NCI-H2171 (cell line): ENCODE measurements at regions not wholly inside any gene's neighbourhood (a gene's known extent, or its start where the extent isn't known, plus 50 kb on each side); places are given as distances from the start of the nearest gene placed in this dataset.

Experiments used
- DNase-seq: peaks from one replicate; lab custom pipeline; 2025; lab: John Stamatoyannopoulos, UW

- no peak for DNase-seq
Observed at GRCh38 chr1:243916160-243916559, 66.1 kb upstream of the AKT3 start.

- DNase-seq, result no peak
Observed at GRCh38 chr1:243912347-243912746, 62.3 kb upstream of the AKT3 start.

GRCh38 chr1:243910607-243911006, 60.6 kb upstream of the AKT3 start:
- DNase-seq, result no peak

- DNase-seq, result no peak
Observed at GRCh38 chr1:243903895-243904294, 53.9 kb upstream of the AKT3 start.

GRCh38 chr1:243903041-243903440, 53.0 kb upstream of the AKT3 start:
- DNase-seq, result no peak

GRCh38 chr1:243902100-243902499, 52.1 kb upstream of the AKT3 start:
- no peak for DNase-seq
